OCI-LY1 (cell line): ENCODE measurements at regions not wholly inside any gene's neighbourhood (a gene's known extent, or its start where the extent isn't known, plus 50 kb on each side); places are given as distances from the start of the nearest gene placed in this dataset.

Experiments
- EZH2 ChIP-seq: fragments of 200-600 bp; sonication (generic), shearing (Covaris generic); IDR thresholded peaks from 2 replicates; pipeline ENCODE4 v1.8.0; 2017; ENCODE audit warnings: borderline replicate concordance, mixed run types, mild to moderate bottlenecking, antibody characterized with exemption, low read length, moderate library complexity, mixed read lengths
- TF ChIP-seq, protein P1 (sequence below): fragments of 200-600 bp; sonication (generic), shearing (Covaris generic); IDR thresholded peaks from 2 replicates; pipeline ENCODE4 v1.5.1; 2017; ENCODE audit warnings: mild to moderate bottlenecking, antibody characterized with exemption, low read length, moderate library complexity, mixed read lengths

DNA sequence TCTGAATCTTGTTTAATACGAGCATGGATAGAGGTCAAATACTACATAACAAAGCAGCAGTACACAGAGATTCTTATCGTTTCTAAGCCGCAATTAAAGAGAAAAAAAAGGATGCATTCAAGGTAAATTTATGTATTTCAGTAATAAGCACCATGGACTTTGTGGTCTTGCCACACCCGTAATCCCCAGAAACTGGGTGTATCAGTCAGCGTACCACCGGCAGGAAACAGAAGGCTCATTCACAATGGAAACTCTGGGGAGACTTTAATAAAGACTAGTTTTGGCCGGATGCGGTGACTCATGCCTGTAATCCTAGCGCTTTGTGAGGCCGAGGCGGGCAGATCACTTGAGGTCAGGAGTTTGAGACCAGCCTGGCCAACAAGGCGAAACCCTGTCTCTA lies 81.9 kb upstream of the ZNF280D start:
- no peak for TF ChIP-seq EZH2
- TF ChIP-seq, protein P1, sequence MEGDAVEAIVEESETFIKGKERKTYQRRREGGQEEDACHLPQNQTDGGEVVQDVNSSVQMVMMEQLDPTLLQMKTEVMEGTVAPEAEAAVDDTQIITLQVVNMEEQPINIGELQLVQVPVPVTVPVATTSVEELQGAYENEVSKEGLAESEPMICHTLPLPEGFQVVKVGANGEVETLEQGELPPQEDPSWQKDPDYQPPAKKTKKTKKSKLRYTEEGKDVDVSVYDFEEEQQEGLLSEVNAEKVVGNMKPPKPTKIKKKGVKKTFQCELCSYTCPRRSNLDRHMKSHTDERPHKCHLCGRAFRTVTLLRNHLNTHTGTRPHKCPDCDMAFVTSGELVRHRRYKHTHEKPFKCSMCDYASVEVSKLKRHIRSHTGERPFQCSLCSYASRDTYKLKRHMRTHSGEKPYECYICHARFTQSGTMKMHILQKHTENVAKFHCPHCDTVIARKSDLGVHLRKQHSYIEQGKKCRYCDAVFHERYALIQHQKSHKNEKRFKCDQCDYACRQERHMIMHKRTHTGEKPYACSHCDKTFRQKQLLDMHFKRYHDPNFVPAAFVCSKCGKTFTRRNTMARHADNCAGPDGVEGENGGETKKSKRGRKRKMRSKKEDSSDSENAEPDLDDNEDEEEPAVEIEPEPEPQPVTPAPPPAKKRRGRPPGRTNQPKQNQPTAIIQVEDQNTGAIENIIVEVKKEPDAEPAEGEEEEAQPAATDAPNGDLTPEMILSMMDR = no peak
